IMR-90 (cell line): ENCODE measurements at regions not wholly inside any gene's neighbourhood (a gene's known extent, or its start where the extent isn't known, plus 50 kb on each side); places are given as distances from the start of the nearest gene placed in this dataset.

ENCODE experiments used
- ATAC-seq: fragments of 200-7000 bp; cut with Tn5 transposase; 2 replicates; pipeline ENCODE4 v1.9.1; 2020; ENCODE audit warnings: low read depth, mild to moderate bottlenecking, moderate library complexity
- BruUV-seq: library from RNA; stranded (reverse); fragments of 400-500 nt; replicated peaks from 2 replicates; lab custom pipeline; 2021; lab: Mats Ljungman, UMichigan
- CTCF ChIA-PET: fragments of 300-600 bp; formaldehyde crosslinking; extraction: SDS; loops from one replicate; lab custom pipeline; 2021; ENCODE audit warnings: antibody characterized with exemption; lab: Yijun Ruan, JAX
- POLR2A ChIA-PET: fragments of 300-600 bp; sonication (Branson Sonifier 250); formaldehyde crosslinking; loops from one replicate; lab custom pipeline; 2022; ENCODE audit warnings: antibody characterized with exemption; ENCODE audit not compliant: unreplicated experiment; lab: Charles Lee
- DNase-seq: peaks from one replicate; pipeline ENCODE4 v3.0.0; 2013
- H2AFZ ChIP-seq: replicated peaks from 2 replicates; pipeline ENCODE3; 2013; ENCODE audit warnings: low read length, mild to moderate bottlenecking; ENCODE audit not compliant: poor library complexity
- H2AK5ac ChIP-seq: 2 replicates; pipeline ENCODE4 v1.6.1; 2013; ENCODE audit warnings: low read depth, low read length, inconsistent platforms
- H2AK9ac ChIP-seq: replicated peaks from 2 replicates; pipeline ENCODE3; 2013; ENCODE audit warnings: mild to moderate bottlenecking, low read depth, low read length, moderate library complexity; ENCODE audit not compliant: poor library complexity
- H2BK120ac ChIP-seq: 2 replicates; pipeline ENCODE4 v1.6.1; 2013; ENCODE audit warnings: low read depth, low read length, inconsistent platforms
- H2BK15ac ChIP-seq: 3 replicates; pipeline ENCODE4 v1.6.1; 2013; ENCODE audit warnings: low read depth, low read length, inconsistent platforms
- H2BK20ac ChIP-seq: 2 replicates; pipeline ENCODE4 v1.6.1; 2013; ENCODE audit warnings: low read depth, mild to moderate bottlenecking, inconsistent platforms, low read length, moderate library complexity
- H2BK5ac ChIP-seq: 2 replicates; pipeline ENCODE4 v1.6.1; 2013; ENCODE audit warnings: mild to moderate bottlenecking, low read depth, low read length, inconsistent platforms; ENCODE audit not compliant: poor library complexity, severe bottlenecking
- H3K14ac ChIP-seq: replicated peaks from 2 replicates; pipeline ENCODE4 v1.6.1; 2013; ENCODE audit warnings: low read depth, low read length, inconsistent platforms
- H3K18ac ChIP-seq: 2 replicates; pipeline ENCODE4 v1.6.1; 2013; ENCODE audit warnings: low read depth, low read length, control low read depth
- H3K23ac ChIP-seq: 2 replicates; pipeline ENCODE4 v1.6.1; 2013; ENCODE audit warnings: low read depth, low read length, inconsistent platforms
- H3K27ac ChIP-seq: 2 replicates; pipeline ENCODE4 v1.5.1; 2013; ENCODE audit warnings: mild to moderate bottlenecking, control low read depth, low read length; ENCODE audit not compliant: insufficient read depth
- H3K27me3 ChIP-seq: 2 replicates; pipeline ENCODE4 v1.6.1; 2013; ENCODE audit warnings: low read length; ENCODE audit not compliant: control insufficient read depth, insufficient read depth
- H3K36me3 ChIP-seq: 2 replicates; pipeline ENCODE4 v1.6.1; 2013; ENCODE audit warnings: low read length, mixed read lengths; ENCODE audit not compliant: control insufficient read depth, insufficient read depth
- H3K4ac ChIP-seq: 2 replicates; pipeline ENCODE4 v1.6.1; 2013; ENCODE audit warnings: low read depth, low read length, inconsistent platforms
- H3K4me1 ChIP-seq: 2 replicates; pipeline ENCODE4 v1.6.1; 2013; ENCODE audit warnings: low read length, mixed read lengths; ENCODE audit not compliant: control insufficient read depth, insufficient read depth
- H3K4me2 ChIP-seq: 2 replicates; pipeline ENCODE4 v1.6.1; 2013; ENCODE audit warnings: low read depth, mild to moderate bottlenecking, control low read depth, low read length, moderate library complexity
- H3K4me3 ChIP-seq: 2 replicates; pipeline ENCODE4 v1.5.1; 2013; ENCODE audit warnings: low read depth, mild to moderate bottlenecking, control low read depth, low read length, moderate library complexity; ENCODE audit not compliant: insufficient read depth
- H3K56ac ChIP-seq: 2 replicates; pipeline ENCODE4 v1.6.1; 2013; ENCODE audit warnings: low read length, inconsistent platforms; ENCODE audit not compliant: insufficient read depth; ENCODE audit errors: extremely low read depth
- H3K79me1 ChIP-seq, 2 experiments: 2 replicates each; pipeline ENCODE4 v1.6.1; 2013; ENCODE audit warnings: low read length in 2 of 2, inconsistent platforms in 1 of 2, low read depth in 1 of 2
- H3K9ac ChIP-seq: 2 replicates; pipeline ENCODE4 v1.6.1; 2013; ENCODE audit warnings: low read depth, low read length, control low read depth
- H3K9me1 ChIP-seq: 2 replicates; pipeline ENCODE4 v1.6.1; 2013; ENCODE audit warnings: low read length, inconsistent platforms; ENCODE audit not compliant: insufficient read depth
- H3K9me3 ChIP-seq: 2 replicates; pipeline ENCODE4 v1.6.1; 2013; ENCODE audit warnings: low read length; ENCODE audit not compliant: control insufficient read depth, insufficient read depth
- H4K20me1 ChIP-seq: 2 replicates; pipeline ENCODE4 v1.6.1; 2013; ENCODE audit warnings: low read length, inconsistent platforms; ENCODE audit not compliant: insufficient read depth
- H4K5ac ChIP-seq: 2 replicates; pipeline ENCODE4 v1.6.1; 2013; ENCODE audit warnings: mild to moderate bottlenecking, low read depth, low read length, control low read depth
- H4K8ac ChIP-seq, 2 experiments: 2 replicates each; pipeline ENCODE4 v1.6.1; 2013; ENCODE audit warnings: low read depth in 2 of 2, low read length in 2 of 2, control low read depth in 1 of 2, inconsistent platforms in 1 of 2
- H4K91ac ChIP-seq: 2 replicates; pipeline ENCODE4 v1.6.1; 2013; ENCODE audit warnings: low read depth, low read length, inconsistent platforms; ENCODE audit not compliant: insufficient read depth
- BHLHE40 ChIP-seq: fragments of 150-350 bp; IDR thresholded peaks from 2 replicates; pipeline ENCODE4 v1.6.1; 2016; ENCODE audit warnings: mild to moderate bottlenecking, low read depth, low read length
- CEBPB ChIP-seq: IDR thresholded peaks from 2 replicates; pipeline ENCODE4 v1.6.1; 2012; ENCODE audit warnings: low read depth, low read length, improper control_type of control experiment
- CHD1 ChIP-seq: IDR thresholded peaks from 2 replicates; pipeline ENCODE4 v1.6.1; 2012; ENCODE audit warnings: low read depth, low read length, improper control_type of control experiment
- CTCF ChIP-seq: conservative IDR thresholded peaks from 2 replicates; pipeline ENCODE4 v1.5.1; 2012; ENCODE audit warnings: mild to moderate bottlenecking, low read depth, low read length, improper control_type of control experiment
- ELK1 ChIP-seq: fragments of 150-350 bp; IDR thresholded peaks from 2 replicates; pipeline ENCODE4 v1.6.1; 2016; ENCODE audit warnings: low read depth, mild to moderate bottlenecking, low read length, moderate library complexity, borderline replicate concordance
- FOS ChIP-seq: fragments of 150-350 bp; IDR thresholded peaks from 2 replicates; pipeline ENCODE4 v1.6.1; 2016; ENCODE audit warnings: low read depth, low read length
- NFE2L2 ChIP-seq: fragments of 150-350 bp; IDR thresholded peaks from 2 replicates; pipeline ENCODE4 v1.6.1; 2016; ENCODE audit warnings: low read depth, mild to moderate bottlenecking, low read length
- RAD21 ChIP-seq: IDR thresholded peaks from 2 replicates; pipeline ENCODE4 v1.6.1; 2012; ENCODE audit warnings: low read length, improper control_type of control experiment
- RFX5 ChIP-seq: IDR thresholded peaks from 2 replicates; pipeline ENCODE4 v1.8.0; 2012; ENCODE audit warnings: low read depth, mild to moderate bottlenecking, low read length, moderate library complexity
- SMC3 ChIP-seq: fragments of 150-350 bp; IDR thresholded peaks from 2 replicates; pipeline ENCODE4 v1.6.1; 2016; ENCODE audit warnings: low read depth, mild to moderate bottlenecking, antibody characterized with exemption, low read length, moderate library complexity
- WGBS, 2 experiments: methylation state at CpG; one replicate each; pipeline versions ENCODE4 v1.1.5 to v1.1.7; 2013; ENCODE audit warnings: missing lambda C conversion rate in 2 of 2; ENCODE audit not compliant: insufficient read length in 1 of 2; ENCODE audit errors: extremely low coverage in 2 of 2; 5-methylcytosine and 5-hydroxymethylcytosine counted together
- dilution Hi-C: fragments of 300-500 bp; cut with HindIII; formaldehyde crosslinking; loops from one replicate; pipeline ENCODE4 v1.14.3; 2018; ENCODE audit warnings: low sequenced_read_pairs; ENCODE audit not compliant: unreplicated experiment
- in situ Hi-C: fragments of 300-500 bp; cut with MboI; formaldehyde crosslinking; loops from 3 replicates; pipeline ENCODE4 v1.14.3; 2019; ENCODE audit warnings: low sequenced_read_pairs, inconsistent platforms, mixed read lengths
- intact Hi-C: fragments of 100-400 bp; cut with micrococcal nuclease; formaldehyde crosslinking; loops from 2 replicates; pipeline ENCODE4 v1.10.0; 2022

GRCh38 chr2:118535171-118535817 is 312.2 kb downstream of the EN1 start:
- TF ChIP-seq RFX5 (no peak), ELK1 (no peak), CEBPB (no peak), SMC3 (no peak), BHLHE40 (no peak), NFE2L2 (no peak), CTCF (no peak), RAD21 (no peak), CHD1 (no peak), FOS (no peak)
- Histone ChIP-seq H3K9ac (no peak overlapping the region), H3K27me3 (no peaks in the 10 kb centered on the region), H4K8ac (no peak overlapping the region), H3K14ac (no peak overlapping the region), H2BK20ac (no peak overlapping the region), H2BK120ac (no peak overlapping the region), H3K4me3 (no peak overlapping the region), H3K36me3 (no peaks in the 10 kb centered on the region), H3K9me1 (no peaks in the 10 kb centered on the region), H4K5ac (no peak overlapping the region), H3K23ac (no peak overlapping the region), H4K91ac (no peak overlapping the region), H2BK5ac (no peak overlapping the region), H3K56ac (no peak overlapping the region), H3K27ac (no peak overlapping the region), H3K9me3 (no peaks in the 10 kb centered on the region), H3K4me1 (no peaks in the 10 kb centered on the region), H2AFZ (no peak overlapping the region), H3K4ac (no peak overlapping the region), H2AK5ac (no peak overlapping the region), H2AK9ac (no peak overlapping the region), H4K20me1 (no peaks in the 10 kb centered on the region), H3K4me2 (no peak overlapping the region), H3K79me1 (no peaks in the 10 kb centered on the region), H2BK15ac (no peak overlapping the region), H3K18ac (no peak overlapping the region)
- dilution Hi-C loops: no loop called here
- ChIA-PET CTCF (no interaction called here), POLR2A (no interaction called here)
- intact Hi-C loops: no loop called here
- DNase-seq: no peak
- no TSS peak for BruUV-seq
- ATAC-seq: no peak
- in situ Hi-C loops: no loop called here
- 100% methylated on average over 1 of the region's 7 CpGs; no CpG with 5 or more reads in 1 of the 2 experiments for WGBS, 2 experiments
